ENCODE measurements at regions not wholly inside any gene's neighbourhood (a gene's known extent, or its start where the extent isn't known, plus 50 kb on each side); places are given as distances from the start of the nearest gene placed in this dataset.

DNA sequence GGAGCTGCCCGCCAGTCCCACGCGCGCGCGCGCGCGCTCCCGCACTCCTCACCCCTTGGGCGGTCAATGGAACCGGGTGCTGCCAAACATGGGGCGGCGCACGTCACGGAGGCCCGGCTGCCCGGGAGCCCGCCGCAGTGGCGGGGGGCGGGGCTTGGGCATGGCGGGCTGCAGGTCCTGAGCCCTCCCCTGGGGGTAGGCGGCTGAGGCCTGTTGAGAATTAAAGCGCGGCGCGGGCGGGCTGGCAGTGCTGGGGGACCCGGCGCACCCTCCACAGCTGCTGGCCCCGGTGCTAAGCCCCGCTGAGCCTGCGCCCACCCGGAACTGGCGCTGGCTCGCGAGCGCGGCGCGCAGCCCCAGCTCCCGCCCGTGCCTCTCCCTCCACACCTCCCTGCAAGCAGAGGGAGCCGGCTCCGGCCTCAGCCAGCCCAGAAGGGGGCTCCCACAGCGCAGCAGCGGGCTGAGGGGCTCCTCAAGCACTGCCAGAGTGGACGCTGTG is 634.2 kb downstream of the ANKRD7 start:
- TF ChIP-seq, protein P1, sequence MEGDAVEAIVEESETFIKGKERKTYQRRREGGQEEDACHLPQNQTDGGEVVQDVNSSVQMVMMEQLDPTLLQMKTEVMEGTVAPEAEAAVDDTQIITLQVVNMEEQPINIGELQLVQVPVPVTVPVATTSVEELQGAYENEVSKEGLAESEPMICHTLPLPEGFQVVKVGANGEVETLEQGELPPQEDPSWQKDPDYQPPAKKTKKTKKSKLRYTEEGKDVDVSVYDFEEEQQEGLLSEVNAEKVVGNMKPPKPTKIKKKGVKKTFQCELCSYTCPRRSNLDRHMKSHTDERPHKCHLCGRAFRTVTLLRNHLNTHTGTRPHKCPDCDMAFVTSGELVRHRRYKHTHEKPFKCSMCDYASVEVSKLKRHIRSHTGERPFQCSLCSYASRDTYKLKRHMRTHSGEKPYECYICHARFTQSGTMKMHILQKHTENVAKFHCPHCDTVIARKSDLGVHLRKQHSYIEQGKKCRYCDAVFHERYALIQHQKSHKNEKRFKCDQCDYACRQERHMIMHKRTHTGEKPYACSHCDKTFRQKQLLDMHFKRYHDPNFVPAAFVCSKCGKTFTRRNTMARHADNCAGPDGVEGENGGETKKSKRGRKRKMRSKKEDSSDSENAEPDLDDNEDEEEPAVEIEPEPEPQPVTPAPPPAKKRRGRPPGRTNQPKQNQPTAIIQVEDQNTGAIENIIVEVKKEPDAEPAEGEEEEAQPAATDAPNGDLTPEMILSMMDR (IDR thresholded peaks at IDR 0.05; ENCODE audit: poor library complexity, severe bottlenecking) = no peak
- TF ChIP-seq EZH2 (IDR thresholded peaks at IDR 0.05; ENCODE audit: borderline replicate concordance, insufficient read depth, low read length, poor library complexity, severe bottlenecking) (no peak), POLR2AphosphoS5 (IDR thresholded peaks at IDR 0.05) (no peak)

All from neural cell (in vitro differentiated cells).